ENCODE measurements at regions not wholly inside any gene's neighbourhood (a gene's known extent, or its start where the extent isn't known, plus 50 kb on each side); places are given as distances from the start of the nearest gene placed in this dataset.

DNA sequence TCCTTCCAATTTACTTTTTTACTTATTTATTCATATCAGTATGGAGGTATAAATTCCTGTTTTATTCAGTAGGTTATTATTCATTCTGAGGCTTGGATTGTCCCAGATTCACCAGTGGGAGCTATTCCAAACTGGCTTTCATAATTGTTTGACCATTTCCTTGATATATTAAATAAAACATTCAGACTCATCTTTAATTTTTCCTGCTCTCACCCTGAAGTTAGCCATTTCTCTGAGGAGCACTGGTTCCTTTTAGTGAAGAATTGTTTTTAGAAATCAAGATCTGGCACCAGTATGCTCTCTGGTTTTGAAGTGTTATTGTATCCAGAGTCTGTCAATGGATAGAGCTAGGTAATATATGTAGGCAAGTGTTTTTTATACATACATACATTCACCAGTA is 66.9 kb upstream of the DCBLD2 start:
- TF ChIP-seq YY1 (IDR thresholded peaks at IDR 0.05; ENCODE audit: low read depth) (no peak), REST (IDR thresholded peaks at IDR 0.05; ENCODE audit: low read depth) (no peak), EP300 (IDR thresholded peaks at IDR 0.05; ENCODE audit: borderline replicate concordance) (no peak), USF1 (IDR thresholded peaks at IDR 0.05) (no peak), CEBPB (IDR thresholded peaks at IDR 0.05) (no peak), TAF1 (IDR thresholded peaks at IDR 0.05; ENCODE audit: low read depth) (no peak), CREB1 (IDR thresholded peaks at IDR 0.05; ENCODE audit: low read depth) (no peak), RAD21 (IDR thresholded peaks at IDR 0.05; ENCODE audit: low read depth) (no peak), ZBTB7A (IDR thresholded peaks at IDR 0.05; ENCODE audit: low read depth) (no peak), TEAD4 (IDR thresholded peaks at IDR 0.05) (no peak)
- TF ChIP-seq, protein P1, sequence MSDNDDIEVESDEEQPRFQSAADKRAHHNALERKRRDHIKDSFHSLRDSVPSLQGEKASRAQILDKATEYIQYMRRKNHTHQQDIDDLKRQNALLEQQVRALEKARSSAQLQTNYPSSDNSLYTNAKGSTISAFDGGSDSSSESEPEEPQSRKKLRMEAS (IDR thresholded peaks at IDR 0.05) = no peak

All from Ishikawa (cell line).